ENCODE measurements at regions not wholly inside any gene's neighbourhood (a gene's known extent, or its start where the extent isn't known, plus 50 kb on each side); places are given as distances from the start of the nearest gene placed in this dataset.

DNA sequence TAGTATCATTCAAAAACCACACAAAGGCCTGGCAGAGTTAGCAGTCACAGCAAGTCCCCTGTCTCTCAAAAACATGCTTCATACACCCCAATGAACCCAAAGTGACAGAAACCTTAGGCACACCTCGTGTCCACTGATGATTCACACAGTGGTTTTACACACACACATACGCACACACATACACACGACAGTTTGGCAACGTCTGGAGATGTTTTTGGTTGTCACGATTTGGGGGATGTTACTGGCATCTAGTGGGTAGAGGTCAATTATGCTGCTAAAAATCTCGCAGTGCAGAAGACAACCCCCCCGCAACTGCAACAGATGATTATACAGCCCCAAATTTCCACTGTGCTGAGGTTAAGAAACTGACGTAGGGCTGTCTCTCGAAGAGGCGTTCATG lies 72.9 kb upstream of the PARD3B start:
- H3K4me3 ChIP-seq, result no peak overlapping the region
- H3K27me3 ChIP-seq, result no peaks in the 10 kb centered on the region
- intact Hi-C loops (cut with DNase I; ENCODE audit: low total_unique reads), result no loop called here

GRCh38 chr2:204473224-204473623 lies 72.1 kb upstream of the PARD3B start:
- no peaks in the 10 kb centered on the region for H3K4me1 ChIP-seq
- intact Hi-C loops (cut with DNase I; ENCODE audit: low total_unique reads), result no loop called here

More for the DNA sequence above, 72.9 kb upstream of the PARD3B start:
- H3K27ac ChIP-seq, result no peak overlapping the region
- H3K4me1 ChIP-seq, result no peaks in the 10 kb centered on the region
- H3K36me3 ChIP-seq, result no peaks in the 10 kb centered on the region
- DNase-seq, result no peak
- TF ChIP-seq POLR2A (IDR thresholded peaks at IDR 0.05), result no peak
- TF ChIP-seq, protein P1, sequence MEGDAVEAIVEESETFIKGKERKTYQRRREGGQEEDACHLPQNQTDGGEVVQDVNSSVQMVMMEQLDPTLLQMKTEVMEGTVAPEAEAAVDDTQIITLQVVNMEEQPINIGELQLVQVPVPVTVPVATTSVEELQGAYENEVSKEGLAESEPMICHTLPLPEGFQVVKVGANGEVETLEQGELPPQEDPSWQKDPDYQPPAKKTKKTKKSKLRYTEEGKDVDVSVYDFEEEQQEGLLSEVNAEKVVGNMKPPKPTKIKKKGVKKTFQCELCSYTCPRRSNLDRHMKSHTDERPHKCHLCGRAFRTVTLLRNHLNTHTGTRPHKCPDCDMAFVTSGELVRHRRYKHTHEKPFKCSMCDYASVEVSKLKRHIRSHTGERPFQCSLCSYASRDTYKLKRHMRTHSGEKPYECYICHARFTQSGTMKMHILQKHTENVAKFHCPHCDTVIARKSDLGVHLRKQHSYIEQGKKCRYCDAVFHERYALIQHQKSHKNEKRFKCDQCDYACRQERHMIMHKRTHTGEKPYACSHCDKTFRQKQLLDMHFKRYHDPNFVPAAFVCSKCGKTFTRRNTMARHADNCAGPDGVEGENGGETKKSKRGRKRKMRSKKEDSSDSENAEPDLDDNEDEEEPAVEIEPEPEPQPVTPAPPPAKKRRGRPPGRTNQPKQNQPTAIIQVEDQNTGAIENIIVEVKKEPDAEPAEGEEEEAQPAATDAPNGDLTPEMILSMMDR (IDR thresholded peaks at IDR 0.05), result no peak
- no peaks in the 10 kb centered on the region for H3K9me3 ChIP-seq

DNA sequence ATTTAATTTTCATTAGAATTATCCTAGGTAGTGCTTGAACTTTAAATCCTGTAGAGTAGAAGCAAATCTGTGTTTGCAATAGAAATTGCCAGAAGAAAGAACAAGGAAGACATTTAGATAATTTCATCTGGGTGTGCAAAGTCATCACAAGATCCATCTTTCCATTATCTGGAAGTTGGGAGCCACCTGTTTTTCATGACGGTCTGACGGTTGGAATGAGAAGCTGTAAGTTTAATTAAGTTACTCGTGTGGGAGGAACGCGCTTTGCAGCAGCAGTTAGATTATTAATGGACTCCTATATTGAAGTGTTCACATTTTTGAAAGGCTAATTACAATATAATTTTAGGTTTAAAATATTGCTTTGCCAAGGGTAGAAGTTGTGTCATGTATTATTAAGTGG lies 69.9 kb upstream of the PARD3B start:
- intact Hi-C loops (cut with DNase I; ENCODE audit: low total_unique reads), result no loop called here
- Histone ChIP-seq H3K36me3 (no peaks in the 10 kb centered on the region), H3K4me3 (no peak overlapping the region), H3K27ac (no peak overlapping the region), H3K27me3 (no peaks in the 10 kb centered on the region), H3K9me3 (no peaks in the 10 kb centered on the region), H3K4me1 (no peaks in the 10 kb centered on the region)
- TF ChIP-seq POLR2A (IDR thresholded peaks at IDR 0.05), result no peak
- TF ChIP-seq, protein P1 (IDR thresholded peaks at IDR 0.05), result no peak
- no peak for DNase-seq

More at GRCh38 chr2:204473224-204473623, 72.1 kb upstream of the PARD3B start:
- no peak overlapping the region for H3K27ac ChIP-seq
- no peak overlapping the region for H3K4me3 ChIP-seq
- H3K36me3 ChIP-seq, result no peaks in the 10 kb centered on the region
- no peak for DNase-seq
- H3K27me3 ChIP-seq, result no peaks in the 10 kb centered on the region
- TF ChIP-seq, protein P1 (IDR thresholded peaks at IDR 0.05), result no peak
- no peak for TF ChIP-seq POLR2A (IDR thresholded peaks at IDR 0.05)
- no peaks in the 10 kb centered on the region for H3K9me3 ChIP-seq

DNA sequence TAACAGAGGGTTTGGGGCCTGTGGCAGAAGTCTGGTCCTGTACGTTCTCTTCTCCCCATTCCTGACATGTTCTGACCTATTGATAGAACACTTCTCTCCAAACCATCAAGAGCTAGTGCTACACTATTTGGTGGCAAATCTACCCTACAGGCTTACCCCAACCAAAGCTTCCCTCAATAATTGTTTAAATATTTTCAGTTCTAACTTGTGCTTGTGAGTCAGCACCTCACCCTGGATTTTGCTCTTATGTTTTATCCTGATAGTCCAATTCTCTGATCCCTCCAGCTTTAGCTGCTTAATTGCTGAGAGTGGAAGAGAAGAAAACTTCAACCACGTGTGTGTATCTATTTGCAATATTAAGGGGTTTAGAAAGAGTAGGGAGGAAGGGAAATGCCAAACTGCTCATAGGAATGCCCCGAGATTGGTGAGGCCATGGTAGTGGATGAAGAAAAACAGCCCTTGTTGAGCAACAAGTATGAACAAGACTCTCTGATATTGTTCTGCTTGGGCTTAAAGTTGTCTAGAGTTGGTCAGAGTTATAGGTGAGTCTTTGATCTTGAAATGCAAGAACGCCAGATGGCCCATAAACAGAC lies 67.8 kb upstream of the PARD3B start:
- Histone ChIP-seq H3K27me3 (no peaks in the 10 kb centered on the region), H3K4me1 (no peaks in the 10 kb centered on the region), H3K9me3 (no peaks in the 10 kb centered on the region), H3K36me3 (no peaks in the 10 kb centered on the region), H3K4me3 (no peak overlapping the region), H3K27ac (no peak overlapping the region)
- TF ChIP-seq, protein P1 (IDR thresholded peaks at IDR 0.05), result no peak
- TF ChIP-seq POLR2A (IDR thresholded peaks at IDR 0.05), result no peak
- DNase-seq, result no peak
- intact Hi-C loops (cut with DNase I; ENCODE audit: low total_unique reads), result no loop called here

- TF ChIP-seq, protein P1 (IDR thresholded peaks at IDR 0.05), result no peak
- TF ChIP-seq POLR2A (IDR thresholded peaks at IDR 0.05), result no peak
- no peak overlapping the region for H3K27ac ChIP-seq
- intact Hi-C loops (cut with DNase I; ENCODE audit: low total_unique reads), result no loop called here
- no peak overlapping the region for H3K4me3 ChIP-seq
- H3K36me3 ChIP-seq, result no peaks in the 10 kb centered on the region
- no peaks in the 10 kb centered on the region for H3K4me1 ChIP-seq
- no peaks in the 10 kb centered on the region for H3K27me3 ChIP-seq
- no peak for DNase-seq
- no peaks in the 10 kb centered on the region for H3K9me3 ChIP-seq
Observed at GRCh38 chr2:204479557-204479956, 65.7 kb upstream of the PARD3B start.

All from uterus (tissue), 3 donors.